A549 (cell line): ENCODE measurements at regions not wholly inside any gene's neighbourhood (a gene's known extent, or its start where the extent isn't known, plus 50 kb on each side); places are given as distances from the start of the nearest gene placed in this dataset.
"Not testable (repeated sequence)": the region's sequence is repeated elsewhere in the genome, so short reads cannot be mapped to it uniquely, and the experiment has no call there.

Experiments
- ATAC-seq, 2 experiments: fragments of 200-7000 bp in 1 of 2; fragments of >200 bp in 1 of 2; cut with Nextera tagmentation in 1 of 2; cut with Tn5 transposase in 1 of 2; 3 replicates each; pipeline versions ENCODE4 v1.8.0 to v1.9.1; 2018 to 2020; ENCODE audit warnings: mild to moderate bottlenecking in 1 of 2, moderate library complexity in 1 of 2
- CTCF ChIA-PET: fragments of 300-600 bp; sonication (Branson Sonifier 250); formaldehyde crosslinking; extraction: SDS; loops from one replicate; lab custom pipeline; 2021; ENCODE audit warnings: antibody characterized with exemption, inconsistent platforms; lab: Yijun Ruan, JAX
- POLR2A ChIA-PET: fragments of 350-600 bp; formaldehyde crosslinking; extraction: SDS; loops from one replicate; lab custom pipeline; 2021; ENCODE audit warnings: antibody characterized with exemption, inconsistent platforms; lab: Yijun Ruan, JAX
- DNase-seq, 2 experiments: peaks; one replicate each; pipeline versions ENCODE4 v3.0.0 to v3.0.0-alpha.2; 2011 to 2016; ENCODE audit warnings: low read depth in 1 of 2, low spot score in 1 of 2
- FAIRE-seq: peaks from 2 replicates; lab custom pipeline; 2011; peaks lifted over from hg19 to GRCh38; lab: Jason Lieb, UNC
- H3K27ac ChIP-seq, 2 experiments: fragments of >200 bp; sonication (Bioruptor Twin); formaldehyde crosslinking; 3 replicates each; pipeline ENCODE4 v1.5.1; 2016 to 2017
- H3K4me1 ChIP-seq: fragments of >200 bp; sonication (Bioruptor Twin); formaldehyde crosslinking; 3 replicates; pipeline ENCODE4 v1.6.1; 2016
- H3K4me2 ChIP-seq: fragments of >200 bp; sonication (Bioruptor Twin); formaldehyde crosslinking; 3 replicates; pipeline ENCODE4 v1.6.1; 2016
- H3K4me3 ChIP-seq: fragments of >200 bp; sonication (Bioruptor Twin); formaldehyde crosslinking; 3 replicates; pipeline ENCODE4 v1.5.1; 2016
- H3K9me3 ChIP-seq: fragments of >200 bp; sonication (Bioruptor Twin); formaldehyde crosslinking; 3 replicates; pipeline ENCODE4 v1.6.1; 2016
- BHLHE40 ChIP-seq: IDR thresholded peaks from 2 replicates; pipeline ENCODE4 v1.6.1; 2012; ENCODE audit warnings: low read depth, low read length, inconsistent platforms
- CEBPB ChIP-seq, 2 experiments: fragments of >200 bp in 1 of 2; sonication (Bioruptor Twin) in 1 of 2; formaldehyde crosslinking in 1 of 2; IDR thresholded peaks; 2 replicates each; pipeline ENCODE4 v1.6.1; 2012 to 2016
- CHD2 ChIP-seq: fragments of 150-350 bp; IDR thresholded peaks from 2 replicates; pipeline ENCODE4 v1.6.1; 2014; ENCODE audit warnings: low read length; ENCODE audit not compliant: partially characterized antibody
- EHF ChIP-seq: fragments of 250-450 bp; sonication (Bioruptor Pico); IDR thresholded peaks from 2 replicates; pipeline ENCODE4 v1.5.0; 2020; ENCODE audit warnings: mild to moderate bottlenecking
- EP300 ChIP-seq, 2 experiments: fragments of >200 bp; sonication (Bioruptor Twin); formaldehyde crosslinking; IDR thresholded peaks; 2 replicates in 1 of 2; 3 replicates in 1 of 2; pipeline ENCODE4 v1.6.1; 2016 to 2017
- FOSB ChIP-seq: fragments of 250-450 bp; sonication (Bioruptor Pico); IDR thresholded peaks from 2 replicates; pipeline ENCODE4 v1.5.0; 2020; ENCODE audit warnings: mild to moderate bottlenecking, moderate library complexity
- FOXS1 ChIP-seq: fragments of 250-450 bp; sonication (Bioruptor Pico); IDR thresholded peaks from 2 replicates; pipeline ENCODE4 v1.5.0; 2020; ENCODE audit warnings: mild to moderate bottlenecking, moderate library complexity
- HDAC2 ChIP-seq: fragments of 200-600 bp; sonication (generic); IDR thresholded peaks from 2 replicates; pipeline ENCODE4 v1.6.1; 2016
- HOXA7 ChIP-seq: fragments of 250-450 bp; sonication (Bioruptor Pico); IDR thresholded peaks from 2 replicates; pipeline ENCODE4 v1.5.0; 2020; ENCODE audit warnings: mild to moderate bottlenecking, moderate library complexity
- JUN ChIP-seq, 2 experiments: fragments of >200 bp; sonication (Bioruptor Twin); formaldehyde crosslinking; IDR thresholded peaks; 2 replicates in 1 of 2; 3 replicates in 1 of 2; pipeline ENCODE4 v1.6.1; 2016 to 2017
- JUNB ChIP-seq: fragments of >200 bp; sonication (Bioruptor Twin); formaldehyde crosslinking; IDR thresholded peaks from 2 replicates; pipeline ENCODE4 v1.6.1; 2016
- MAFK ChIP-seq: fragments of 450-650 bp; IDR thresholded peaks from 2 replicates; pipeline ENCODE4 v1.6.1; 2014; ENCODE audit not compliant: partially characterized antibody
- MAZ ChIP-seq: fragments of 150-350 bp; IDR thresholded peaks from 2 replicates; pipeline ENCODE4 v1.6.1; 2014; ENCODE audit warnings: antibody characterized with exemption, low read depth, low read length, borderline replicate concordance
- NFE2L2 ChIP-seq: fragments of 150-350 bp; conservative IDR thresholded peaks from 2 replicates; pipeline ENCODE4 v1.6.1; 2014; ENCODE audit warnings: low read length
- NPAS2 ChIP-seq: fragments of 250-450 bp; sonication (Bioruptor Pico); IDR thresholded peaks from 2 replicates; pipeline ENCODE4 v1.8.0; 2022; ENCODE audit warnings: mild to moderate bottlenecking, moderate library complexity, borderline replicate concordance
- PBX3 ChIP-seq: IDR thresholded peaks from 2 replicates; pipeline ENCODE4 v1.6.1; 2012
- POLR2AphosphoS2 ChIP-seq: conservative IDR thresholded peaks from 2 replicates; pipeline ENCODE4 v1.6.1; 2012; ENCODE audit warnings: low read length, improper control_type of control experiment, inconsistent platforms
- RAD21 ChIP-seq, 2 experiments: fragments of >200 bp in 1 of 2; sonication (Bioruptor Twin) in 1 of 2; formaldehyde crosslinking in 1 of 2; IDR thresholded peaks in 1 of 2; conservative IDR thresholded peaks in 1 of 2; 2 replicates in 1 of 2; 3 replicates in 1 of 2; pipeline ENCODE4 v1.6.1; 2012 to 2018; ENCODE audit warnings: inconsistent platforms in 1 of 2
- RARB ChIP-seq: fragments of 250-450 bp; sonication (Bioruptor Pico); IDR thresholded peaks from 2 replicates; pipeline ENCODE4 v1.8.0; 2021; ENCODE audit warnings: mild to moderate bottlenecking, moderate library complexity
- USF2 ChIP-seq: fragments of 450-650 bp; IDR thresholded peaks from 2 replicates; pipeline ENCODE4 v1.6.1; 2014; ENCODE audit warnings: antibody characterized with exemption
- ZFP36 ChIP-seq: fragments of 450-650 bp; IDR thresholded peaks from 2 replicates; pipeline ENCODE4 v1.6.1; 2014; ENCODE audit warnings: borderline replicate concordance; ENCODE audit not compliant: partially characterized antibody
- ZNF302 ChIP-seq: fragments of 250-450 bp; sonication (Bioruptor Pico); IDR thresholded peaks from 2 replicates; pipeline ENCODE4 v1.9.0; 2021; ENCODE audit warnings: inconsistent platforms, mild to moderate bottlenecking, moderate library complexity
- WGBS: methylation state at CpG from one replicate; pipeline ENCODE4 v1.1.6; 2017; ENCODE audit errors: missing lambda C conversion rate; 5-methylcytosine and 5-hydroxymethylcytosine counted together

- POLR2A ChIA-PET = no interaction called here
- H3K4me3 ChIP-seq = no peak overlapping the region
- CTCF ChIA-PET = interaction anchor here (0.9 kb wide), 1 partner anchor 24 kb away, joined by 3 read pairs; no protein-coding TSS in a partner anchor
- no peak for TF ChIP-seq CHD2
- peak; percentile 38 for TF ChIP-seq MAFK
- FAIRE-seq (no peak), ATAC-seq (no peak), DNase-seq (no peak)
- H3K4me2 ChIP-seq = no peak overlapping the region
- H3K9me3 ChIP-seq = no peaks in the 10 kb centered on the region
- no peak overlapping the region for H3K27ac ChIP-seq
- H3K4me1 ChIP-seq = no peaks in the 10 kb centered on the region
- WGBS = 90% methylated on average over 9 of the region's 9 CpGs
Observed at GRCh38 chr6:151180330-151181048, 59.3 kb upstream of the AKAP12 start.

- CTCF ChIA-PET = no interaction called here
- no peak for FAIRE-seq
- H3K27ac ChIP-seq = no peak overlapping the region
- H3K4me3 ChIP-seq = no peak overlapping the region
- no peak for ATAC-seq
- no peaks in the 10 kb centered on the region for H3K9me3 ChIP-seq
- WGBS = 73% methylated on average over 2 of the region's 2 CpGs
- H3K4me2 ChIP-seq = no peak overlapping the region
- TF ChIP-seq HDAC2 = no peak
- no peak for TF ChIP-seq POLR2AphosphoS2
- DNase-seq = no peak
- H3K4me1 ChIP-seq = no peaks in the 10 kb centered on the region
- POLR2A ChIA-PET = no interaction called here
Observed at GRCh38 chr6:151181706-151182363, 57.9 kb upstream of the AKAP12 start.

- FAIRE-seq, H3K9me3 ChIP-seq, H3K4me1 ChIP-seq, DNase-seq, H3K27ac ChIP-seq, POLR2A ChIA-PET, H3K4me3 ChIP-seq, ATAC-seq, H3K4me2 ChIP-seq, CTCF ChIA-PET: not testable (repeated sequence)
- 79% methylated on average over 6 of the region's 6 CpGs for WGBS
Observed at GRCh38 chr6:151182958-151183357, 56.8 kb upstream of the AKAP12 start.

- DNase-seq (no peak), FAIRE-seq (no peak), ATAC-seq (no peak)
- no peaks in the 10 kb centered on the region for H3K4me1 ChIP-seq
- CTCF ChIA-PET = no interaction called here
- TF ChIP-seq ZFP36 (no peak), RARB (no peak), HDAC2 (no peak), FOXS1 (CRISPR knock-in tag) (no peak), FOSB (CRISPR knock-in tag) (no peak), EHF (CRISPR knock-in tag) (no peak), CEBPB (IDR thresholded peaks at IDR 0.05) (no peak), ZNF302 (CRISPR knock-in tag) (no peak), JUNB (no peak), MAFK (no peak), JUN (IDR thresholded peaks at IDR 0.05) (no peak), HOXA7 (no peak), RAD21 (conservative IDR thresholded peaks at IDR 0.05 in 1 of 2, IDR thresholded peaks at IDR 0.05 in 1 of 2) (no peak), MAZ (no peak), EP300 (IDR thresholded peaks at IDR 0.05) (no peak), NFE2L2 (no peak), BHLHE40 (no peak), PBX3 (no peak), NPAS2 (CRISPR knock-in tag) (no peak), USF2 (no peak)
- no peaks in the 10 kb centered on the region for H3K9me3 ChIP-seq
- WGBS = 82% methylated on average over 3 of the region's 3 CpGs
- H3K27ac ChIP-seq = no peak overlapping the region
- POLR2A ChIA-PET = no interaction called here
- H3K4me2 ChIP-seq = no peak overlapping the region
- no peak overlapping the region for H3K4me3 ChIP-seq
Observed at GRCh38 chr6:151185148-151185547, 54.6 kb upstream of the AKAP12 start.
